ENCODE measurements at regions not wholly inside any gene's neighbourhood (a gene's known extent, or its start where the extent isn't known, plus 50 kb on each side); places are given as distances from the start of the nearest gene placed in this dataset.

DNA sequence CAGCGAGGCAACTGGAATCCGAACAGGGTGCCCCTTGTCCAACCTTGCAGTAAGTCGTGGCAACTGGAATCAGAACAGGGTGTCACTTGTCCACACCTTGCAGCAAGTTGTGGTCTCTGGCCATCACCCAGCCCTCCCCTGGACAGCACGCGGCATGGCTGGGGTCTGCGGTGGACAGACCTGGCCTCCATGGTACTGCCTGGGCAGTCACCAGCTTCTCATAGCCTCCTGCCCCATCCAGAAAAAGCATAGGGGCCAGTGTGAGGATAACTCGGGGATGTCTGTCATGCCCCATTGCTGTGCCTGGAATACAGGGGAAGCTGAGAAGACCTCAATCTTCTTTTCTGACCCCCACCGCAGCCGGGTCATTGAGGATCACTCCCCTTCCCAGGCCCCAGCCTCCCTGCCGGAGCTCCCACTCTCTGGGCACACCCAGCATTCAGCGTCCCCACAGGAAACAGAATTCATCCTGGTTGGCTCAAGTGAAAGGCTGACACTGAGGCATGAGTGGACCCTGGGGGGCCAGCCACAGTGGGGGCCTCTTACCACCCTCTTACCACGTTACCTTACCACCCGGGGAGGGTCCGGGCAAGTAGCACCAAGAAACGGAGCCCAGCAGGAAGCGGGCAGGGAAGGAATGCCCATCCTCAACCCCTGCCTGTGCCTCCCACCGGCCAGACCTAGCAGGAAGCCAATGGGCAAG is 68.0 kb upstream of the RAB6C start:
- TF ChIP-seq, protein P1, sequence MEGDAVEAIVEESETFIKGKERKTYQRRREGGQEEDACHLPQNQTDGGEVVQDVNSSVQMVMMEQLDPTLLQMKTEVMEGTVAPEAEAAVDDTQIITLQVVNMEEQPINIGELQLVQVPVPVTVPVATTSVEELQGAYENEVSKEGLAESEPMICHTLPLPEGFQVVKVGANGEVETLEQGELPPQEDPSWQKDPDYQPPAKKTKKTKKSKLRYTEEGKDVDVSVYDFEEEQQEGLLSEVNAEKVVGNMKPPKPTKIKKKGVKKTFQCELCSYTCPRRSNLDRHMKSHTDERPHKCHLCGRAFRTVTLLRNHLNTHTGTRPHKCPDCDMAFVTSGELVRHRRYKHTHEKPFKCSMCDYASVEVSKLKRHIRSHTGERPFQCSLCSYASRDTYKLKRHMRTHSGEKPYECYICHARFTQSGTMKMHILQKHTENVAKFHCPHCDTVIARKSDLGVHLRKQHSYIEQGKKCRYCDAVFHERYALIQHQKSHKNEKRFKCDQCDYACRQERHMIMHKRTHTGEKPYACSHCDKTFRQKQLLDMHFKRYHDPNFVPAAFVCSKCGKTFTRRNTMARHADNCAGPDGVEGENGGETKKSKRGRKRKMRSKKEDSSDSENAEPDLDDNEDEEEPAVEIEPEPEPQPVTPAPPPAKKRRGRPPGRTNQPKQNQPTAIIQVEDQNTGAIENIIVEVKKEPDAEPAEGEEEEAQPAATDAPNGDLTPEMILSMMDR (IDR thresholded peaks at IDR 0.05; ENCODE audit: low read length) = no peak
- TF ChIP-seq EZH2 (optimal IDR thresholded peaks at IDR 0.05; ENCODE audit: low read depth, low read length) = no peak
